Esophagus muscularis mucosa (tissue), 4 donors: ENCODE measurements at regions not wholly inside any gene's neighbourhood (a gene's known extent, or its start where the extent isn't known, plus 50 kb on each side); places are given as distances from the start of the nearest gene placed in this dataset.

ENCODE experiments used
- EP300 ChIP-seq: sonication (generic); formaldehyde crosslinking; IDR thresholded peaks from one replicate; pipeline ENCODE4 v1.6.1; 2017; ENCODE audit warnings: antibody characterized with exemption
- POLR2A ChIP-seq: fragments of 450-650 bp; IDR thresholded peaks from one replicate; pipeline ENCODE4 v1.6.1; 2017; ENCODE audit warnings: antibody characterized with exemption, moderate library complexity, mild to moderate bottlenecking, low read depth
- POLR2AphosphoS5 ChIP-seq, 2 donors: sonication (generic); formaldehyde crosslinking; IDR thresholded peaks; one replicate each; pipeline ENCODE4 v1.6.1; 2017; ENCODE audit warnings: antibody characterized with exemption in 2 of 2
- TF ChIP-seq, protein P1 (sequence below), 3 experiments: fragments of 200-600 bp in 2 of 3; fragments of 450-650 bp in 1 of 3; sonication (generic) in 2 of 3; IDR thresholded peaks; one replicate each; pipeline ENCODE4 v1.5.1; 2017 to 2019; ENCODE audit warnings: antibody characterized with exemption in 3 of 3, mild to moderate bottlenecking in 2 of 3, moderate library complexity in 1 of 3

DNA sequence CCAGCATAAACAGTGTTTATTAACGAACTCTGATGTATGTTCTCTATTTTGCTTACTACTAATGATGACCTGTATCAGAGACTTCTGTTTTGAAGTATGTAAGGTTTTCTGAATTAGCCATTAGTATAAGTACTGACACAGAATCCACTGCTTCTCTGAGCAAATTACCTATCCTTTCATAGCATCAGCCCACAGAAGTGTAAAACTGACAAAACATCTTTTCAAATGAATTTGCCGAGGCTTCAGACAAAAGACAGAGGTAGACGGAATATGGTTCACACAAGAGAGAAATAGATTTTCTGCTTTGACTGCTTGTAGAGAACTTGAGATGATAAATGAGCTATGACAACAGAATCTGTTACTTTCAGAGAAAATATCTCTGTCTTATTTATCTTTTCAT is 1051.6 kb downstream of the AMY1C start:
- no peak for TF ChIP-seq POLR2AphosphoS5 (IDR thresholded peaks at IDR 0.05)
- TF ChIP-seq, protein P1, sequence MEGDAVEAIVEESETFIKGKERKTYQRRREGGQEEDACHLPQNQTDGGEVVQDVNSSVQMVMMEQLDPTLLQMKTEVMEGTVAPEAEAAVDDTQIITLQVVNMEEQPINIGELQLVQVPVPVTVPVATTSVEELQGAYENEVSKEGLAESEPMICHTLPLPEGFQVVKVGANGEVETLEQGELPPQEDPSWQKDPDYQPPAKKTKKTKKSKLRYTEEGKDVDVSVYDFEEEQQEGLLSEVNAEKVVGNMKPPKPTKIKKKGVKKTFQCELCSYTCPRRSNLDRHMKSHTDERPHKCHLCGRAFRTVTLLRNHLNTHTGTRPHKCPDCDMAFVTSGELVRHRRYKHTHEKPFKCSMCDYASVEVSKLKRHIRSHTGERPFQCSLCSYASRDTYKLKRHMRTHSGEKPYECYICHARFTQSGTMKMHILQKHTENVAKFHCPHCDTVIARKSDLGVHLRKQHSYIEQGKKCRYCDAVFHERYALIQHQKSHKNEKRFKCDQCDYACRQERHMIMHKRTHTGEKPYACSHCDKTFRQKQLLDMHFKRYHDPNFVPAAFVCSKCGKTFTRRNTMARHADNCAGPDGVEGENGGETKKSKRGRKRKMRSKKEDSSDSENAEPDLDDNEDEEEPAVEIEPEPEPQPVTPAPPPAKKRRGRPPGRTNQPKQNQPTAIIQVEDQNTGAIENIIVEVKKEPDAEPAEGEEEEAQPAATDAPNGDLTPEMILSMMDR (IDR thresholded peaks at IDR 0.05), result no peak
- no peak for TF ChIP-seq POLR2A
- no peak for TF ChIP-seq EP300
